ENCODE measurements at regions not wholly inside any gene's neighbourhood (a gene's known extent, or its start where the extent isn't known, plus 50 kb on each side); places are given as distances from the start of the nearest gene placed in this dataset.

DNA sequence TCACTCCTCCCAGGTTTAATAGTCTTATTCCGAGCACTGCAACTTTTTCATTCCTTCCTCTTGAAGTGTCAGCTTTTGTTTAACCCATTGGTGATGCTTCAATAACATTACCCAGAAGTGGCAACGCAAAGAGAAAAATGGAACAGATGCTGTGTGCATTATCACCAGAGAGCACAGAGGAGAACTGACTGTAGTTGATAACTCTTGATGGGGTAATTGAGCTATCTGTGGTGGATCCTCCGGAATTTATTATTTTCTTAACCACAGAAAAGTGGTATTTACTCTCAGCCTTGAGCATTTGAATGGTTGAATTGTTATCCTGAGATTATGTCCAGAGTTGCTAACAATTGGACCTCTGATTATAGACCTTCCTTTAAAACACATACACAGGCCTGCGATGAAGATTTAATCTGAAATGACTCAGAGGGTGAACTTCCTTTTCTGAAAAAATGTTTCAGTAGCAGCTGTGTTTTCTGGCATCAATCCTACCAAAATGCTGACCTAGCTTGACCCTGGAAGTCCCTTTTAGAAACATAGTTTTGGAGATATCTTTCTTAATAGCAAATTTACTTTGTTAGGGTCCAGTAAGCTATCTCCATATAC is 1584.4 kb upstream of the LRRTM3 start:
- Histone ChIP-seq H3K27ac (no peak overlapping the region), H3K36me3 (no peaks in the 10 kb centered on the region), H3K9me3 (no peaks in the 10 kb centered on the region), H3K4me3 (no peak overlapping the region), H3K27me3 (no peaks in the 10 kb centered on the region), H3K4me1 (no peaks in the 10 kb centered on the region)
- TF ChIP-seq POLR2AphosphoS5 (IDR thresholded peaks at IDR 0.05) (no peak), POLR2A (IDR thresholded peaks at IDR 0.05) (no peak), EP300 (IDR thresholded peaks at IDR 0.05) (no peak), CTCF (IDR thresholded peaks at IDR 0.05) (no peak)
- 43% methylated on average over 4 of the region's 4 CpGs for whole genome bisulfite sequencing
- DNase-seq (ENCODE audit: low spot score in 2 of 2): no peak

GRCh38 chr10:65342245-65342644 is 1583.6 kb upstream of the LRRTM3 start:
- H3K4me3 ChIP-seq: no peak overlapping the region
- no peak for TF ChIP-seq POLR2A (IDR thresholded peaks at IDR 0.05)
- TF ChIP-seq EP300 (IDR thresholded peaks at IDR 0.05): no peak
- TF ChIP-seq CTCF (IDR thresholded peaks at IDR 0.05): no peak
- no peak for TF ChIP-seq POLR2AphosphoS5 (IDR thresholded peaks at IDR 0.05)
- H3K9me3 ChIP-seq: no peaks in the 10 kb centered on the region
- H3K4me1 ChIP-seq: no peaks in the 10 kb centered on the region
- H3K27me3 ChIP-seq: no peaks in the 10 kb centered on the region
- H3K36me3 ChIP-seq: no peaks in the 10 kb centered on the region
- WGBS: 65% methylated on average over 1 of the region's 1 CpG
- H3K27ac ChIP-seq: no peak overlapping the region
- DNase-seq (ENCODE audit: low spot score in 2 of 2): no peak

DNA sequence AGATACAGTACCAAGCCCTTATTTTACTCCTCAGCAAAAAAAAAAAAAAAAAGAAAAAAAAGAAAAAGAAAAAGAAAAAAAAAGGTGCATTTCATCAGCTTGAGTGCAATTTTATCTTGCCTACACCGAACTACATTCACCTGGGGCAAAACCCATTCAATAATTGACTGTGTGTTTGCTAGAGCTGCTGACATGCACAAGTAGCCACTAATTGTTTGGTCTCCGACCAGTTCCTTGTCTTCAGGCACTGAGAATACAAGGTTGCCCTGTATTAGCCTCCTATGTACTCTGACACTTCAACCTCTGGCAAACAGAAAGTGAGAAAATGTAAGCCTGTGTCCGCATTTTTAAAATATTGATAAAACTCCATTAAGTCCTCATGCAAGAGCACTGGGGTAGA is 1579.4 kb upstream of the LRRTM3 start:
- DNase-seq (ENCODE audit: low spot score in 2 of 2): no peak
- TF ChIP-seq POLR2A (IDR thresholded peaks at IDR 0.05): no peak
- TF ChIP-seq POLR2AphosphoS5 (IDR thresholded peaks at IDR 0.05): no peak
- no peak for TF ChIP-seq EP300 (IDR thresholded peaks at IDR 0.05)
- TF ChIP-seq CTCF (IDR thresholded peaks at IDR 0.05): no peak
- WGBS: 80% methylated on average over 3 of the region's 3 CpGs

DNA sequence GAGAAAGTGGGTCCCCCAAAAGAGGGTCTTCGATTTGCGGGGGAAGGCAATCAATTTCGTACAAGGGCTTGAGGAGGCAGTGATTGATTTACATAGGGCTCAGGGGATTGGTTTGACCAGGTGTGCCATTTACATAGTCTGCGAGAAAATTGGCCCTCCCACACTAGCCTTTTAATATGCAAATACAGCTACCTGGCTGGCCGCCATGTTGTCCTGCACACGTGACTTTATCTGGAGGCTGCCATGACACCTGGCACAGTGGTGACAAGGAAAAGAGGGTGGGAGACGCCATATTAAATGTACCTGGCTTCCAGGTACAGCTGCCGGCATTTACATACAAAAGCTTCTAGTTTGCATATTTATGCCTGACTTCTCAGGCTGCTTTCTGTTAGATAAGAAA is 1577.2 kb upstream of the LRRTM3 start:
- DNase-seq (ENCODE audit: low spot score in 2 of 2): no peak
- 82% methylated on average over 8 of the region's 8 CpGs for WGBS
- Histone ChIP-seq H3K27ac (no peak overlapping the region), H3K27me3 (no peaks in the 10 kb centered on the region), H3K9me3 (no peaks in the 10 kb centered on the region), H3K4me1 (no peaks in the 10 kb centered on the region), H3K4me3 (no peak overlapping the region), H3K36me3 (no peaks in the 10 kb centered on the region)
- TF ChIP-seq POLR2AphosphoS5 (IDR thresholded peaks at IDR 0.05) (no peak), CTCF (IDR thresholded peaks at IDR 0.05) (no peak), EP300 (IDR thresholded peaks at IDR 0.05) (no peak), POLR2A (IDR thresholded peaks at IDR 0.05) (no peak)

More for the DNA sequence above, 1579.4 kb upstream of the LRRTM3 start:
- Histone ChIP-seq H3K4me1 (no peaks in the 10 kb centered on the region), H3K4me3 (no peak overlapping the region), H3K27me3 (no peaks in the 10 kb centered on the region), H3K27ac (no peak overlapping the region), H3K36me3 (no peaks in the 10 kb centered on the region), H3K9me3 (no peaks in the 10 kb centered on the region)

DNA sequence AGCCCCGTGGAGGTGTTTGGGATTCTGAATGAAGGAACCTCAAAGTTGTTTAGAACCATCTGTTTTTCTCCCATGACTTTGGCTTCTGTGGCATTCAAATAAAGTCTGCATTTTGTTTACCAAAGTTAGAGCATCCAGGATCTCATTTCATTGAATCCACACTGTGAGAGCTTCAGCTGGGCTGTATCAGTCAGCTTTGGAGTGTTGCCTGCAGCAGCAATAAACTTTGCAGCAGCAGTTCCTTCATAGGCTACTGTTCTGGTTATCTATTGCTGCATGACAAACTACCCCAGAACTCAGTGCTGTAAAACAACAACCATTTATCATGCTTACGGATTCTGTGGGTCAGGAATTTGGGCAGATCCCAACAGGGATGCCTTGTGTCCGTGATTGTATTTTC is 1575.2 kb upstream of the LRRTM3 start:
- Histone ChIP-seq H3K27me3 (no peaks in the 10 kb centered on the region), H3K27ac (no peak overlapping the region), H3K4me3 (no peak overlapping the region), H3K9me3 (no peaks in the 10 kb centered on the region), H3K4me1 (no peaks in the 10 kb centered on the region), H3K36me3 (no peaks in the 10 kb centered on the region)
- TF ChIP-seq EP300 (IDR thresholded peaks at IDR 0.05) (no peak), CTCF (IDR thresholded peaks at IDR 0.05) (no peak), POLR2AphosphoS5 (IDR thresholded peaks at IDR 0.05) (no peak), POLR2A (IDR thresholded peaks at IDR 0.05) (no peak)
- DNase-seq (ENCODE audit: low spot score in 2 of 2): no peak
- 36% methylated on average over 2 of the region's 3 CpGs for WGBS
